ENCODE measurements at regions not wholly inside any gene's neighbourhood (a gene's known extent, or its start where the extent isn't known, plus 50 kb on each side); places are given as distances from the start of the nearest gene placed in this dataset.

- no peaks in the 10 kb centered on the region; the same call in 1 of the 2 replicates for H3K27me3 ChIP-seq (replicated peaks; ENCODE audit: insufficient read depth)
- no peak for DNase-seq
- H3K79me2 ChIP-seq (ENCODE audit: insufficient read depth), result no peaks in the 10 kb centered on the region
- no peak overlapping the region for H3K4me3 ChIP-seq
- H4K20me1 ChIP-seq (ENCODE audit: insufficient read depth), result no peaks in the 10 kb centered on the region
- H2AFZ ChIP-seq, result no peak overlapping the region
- no peaks in the 10 kb centered on the region for H3F3A ChIP-seq (ENCODE audit: insufficient read depth)
- H3K9me3 ChIP-seq (ENCODE audit: low read depth), result no peaks in the 10 kb centered on the region
- no peak overlapping the region for H3K4me2 ChIP-seq (ENCODE audit: unreplicated experiment)
- no peak for TF ChIP-seq EZH2 (IDR thresholded peaks at IDR 0.05; ENCODE audit: insufficient read depth, poor library complexity, severe bottlenecking)
- no peak for TF ChIP-seq EZH2phosphoT487 (IDR thresholded peaks at IDR 0.05; ENCODE audit: insufficient read depth, low read depth)
- H3K36me3 ChIP-seq (ENCODE audit: low read depth), result no peaks in the 10 kb centered on the region
- no peaks in the 10 kb centered on the region for H3K4me1 ChIP-seq (ENCODE audit: insufficient read depth)
- WGBS, 2 experiments (ENCODE audit: low coverage in 1 of 2, low lambda C conversion rate in 2 of 2, missing lambda C conversion rate in 2 of 2), result 22 to 25% methylated on average over 9 of the region's 9 CpGs
- in situ Hi-C loops (cut with MboI), result no loop called here
- no peak overlapping the region for H3K27ac ChIP-seq
- no peak overlapping the region for H3K9ac ChIP-seq
- H3K9me2 ChIP-seq (ENCODE audit: insufficient read depth), result no peaks in the 10 kb centered on the region
These were observed 358.4 kb downstream of the BUD13 start for GRCh38 chr11:116414357-116414880.

GRCh38 chr11:116413301-116414242 is 359.2 kb downstream of the BUD13 start:
- H4K20me1 ChIP-seq (ENCODE audit: insufficient read depth), result no peaks in the 10 kb centered on the region
- no peak overlapping the region for H3K27ac ChIP-seq
- H3K4me2 ChIP-seq (ENCODE audit: unreplicated experiment), result no peak overlapping the region
- no peaks in the 10 kb centered on the region for H3F3A ChIP-seq (ENCODE audit: insufficient read depth)
- no peak for TF ChIP-seq EZH2 (IDR thresholded peaks at IDR 0.05; ENCODE audit: insufficient read depth, poor library complexity, severe bottlenecking)
- no peak for TF ChIP-seq EZH2phosphoT487 (IDR thresholded peaks at IDR 0.05; ENCODE audit: insufficient read depth, low read depth)
- no peaks in the 10 kb centered on the region for H3K79me2 ChIP-seq (ENCODE audit: insufficient read depth)
- no peaks in the 10 kb centered on the region for H3K36me3 ChIP-seq (ENCODE audit: low read depth)
- H2AFZ ChIP-seq, result no peak overlapping the region
- no peaks in the 10 kb centered on the region for H3K9me2 ChIP-seq (ENCODE audit: insufficient read depth)
- no peaks in the 10 kb centered on the region for H3K9me3 ChIP-seq (ENCODE audit: low read depth)
- WGBS, 2 experiments (ENCODE audit: low coverage in 1 of 2, low lambda C conversion rate in 2 of 2, missing lambda C conversion rate in 2 of 2), result 35 to 37% methylated on average over 2 of the region's 2 CpGs
- no peaks in the 10 kb centered on the region for H3K4me1 ChIP-seq (ENCODE audit: insufficient read depth)
- H3K9ac ChIP-seq, result no peak overlapping the region
- DNase-seq, result no peak
- H3K27me3 ChIP-seq (replicated peaks; ENCODE audit: insufficient read depth), result no peaks in the 10 kb centered on the region; the same call in 1 of the 2 replicates
- in situ Hi-C loops (cut with MboI), result no loop called here
- H3K4me3 ChIP-seq, result no peak overlapping the region

DNA sequence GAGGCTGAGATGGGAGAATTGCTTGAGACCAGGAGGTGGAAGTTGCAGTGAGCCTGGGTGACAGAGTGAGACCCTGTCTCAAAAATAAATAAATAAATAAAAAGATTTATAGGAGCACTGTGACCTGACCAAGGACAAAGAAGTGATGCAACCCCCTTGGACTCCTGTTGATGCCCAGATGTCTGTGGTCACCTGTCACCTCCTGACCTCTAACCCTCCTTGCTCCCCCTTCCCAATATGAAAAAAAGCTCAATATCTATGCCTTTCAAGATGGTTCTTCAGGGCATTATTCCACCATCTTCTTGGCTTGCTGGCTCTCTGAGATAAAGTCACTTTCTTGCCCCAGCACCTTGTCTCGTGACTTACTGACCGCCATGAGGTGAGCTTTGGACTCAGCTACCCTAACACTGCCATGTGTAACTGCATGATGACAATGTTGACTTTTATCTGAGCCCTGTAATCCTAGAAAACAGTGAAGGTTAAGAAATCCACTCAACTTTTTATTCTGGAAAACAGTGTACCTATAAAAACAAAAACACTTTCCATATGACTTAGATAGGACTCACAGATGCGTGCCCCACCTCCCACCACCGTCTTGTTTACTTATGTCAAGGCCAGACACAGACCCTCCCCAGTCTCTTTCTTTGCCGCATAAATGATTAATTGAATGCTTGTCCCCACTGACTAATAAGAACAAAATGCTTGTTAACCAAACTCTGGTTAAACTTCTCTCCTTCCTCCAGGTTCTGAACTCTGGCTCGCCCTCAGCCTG is 360.5 kb downstream of the BUD13 start:
- no peaks in the 10 kb centered on the region; the same call in 1 of the 2 replicates for H3K27me3 ChIP-seq (replicated peaks; ENCODE audit: insufficient read depth)
- in situ Hi-C loops (cut with MboI), result no loop called here
- H3K9me2 ChIP-seq (ENCODE audit: insufficient read depth), result no peaks in the 10 kb centered on the region
- no peaks in the 10 kb centered on the region for H4K20me1 ChIP-seq (ENCODE audit: insufficient read depth)
- no peak overlapping the region for H3K4me3 ChIP-seq
- TF ChIP-seq EZH2phosphoT487 (IDR thresholded peaks at IDR 0.05; ENCODE audit: insufficient read depth, low read depth) (no peak), EZH2 (IDR thresholded peaks at IDR 0.05; ENCODE audit: insufficient read depth, poor library complexity, severe bottlenecking) (no peak)
- no peaks in the 10 kb centered on the region for H3K4me1 ChIP-seq (ENCODE audit: insufficient read depth)
- H3K79me2 ChIP-seq (ENCODE audit: insufficient read depth), result no peaks in the 10 kb centered on the region
- H2AFZ ChIP-seq, result no peak overlapping the region
- no peak overlapping the region for H3K4me2 ChIP-seq (ENCODE audit: unreplicated experiment)
- H3F3A ChIP-seq (ENCODE audit: insufficient read depth), result no peaks in the 10 kb centered on the region
- 36 to 39% methylated on average over 6 of the region's 6 CpGs for WGBS, 2 experiments (ENCODE audit: low coverage in 1 of 2, low lambda C conversion rate in 2 of 2, missing lambda C conversion rate in 2 of 2)
- H3K9me3 ChIP-seq (ENCODE audit: low read depth), result no peaks in the 10 kb centered on the region
- H3K36me3 ChIP-seq (ENCODE audit: low read depth), result no peaks in the 10 kb centered on the region
- no peak for DNase-seq
- no peak overlapping the region for H3K27ac ChIP-seq
- H3K9ac ChIP-seq, result no peak overlapping the region

DNA sequence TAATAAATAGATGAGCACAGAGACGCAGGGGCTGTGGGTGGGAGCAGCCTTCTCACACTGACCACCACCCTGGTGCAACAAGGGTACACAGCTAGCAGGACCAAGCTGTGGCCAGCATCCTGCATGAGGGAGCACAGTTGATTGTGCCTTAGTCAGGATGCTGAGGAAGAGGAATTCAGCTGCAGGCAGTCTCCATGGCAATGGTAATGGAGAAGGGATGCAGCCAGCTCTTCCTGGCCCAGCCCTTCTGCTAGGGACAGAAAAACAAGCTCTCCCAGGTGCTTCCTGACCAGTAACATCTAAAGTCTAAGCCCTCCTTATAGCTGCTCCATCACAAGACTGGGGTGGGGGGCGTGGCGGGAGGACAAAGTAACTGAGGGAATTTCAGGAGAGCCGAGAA is 363.5 kb downstream of the BUD13 start:
- 13 to 15% methylated on average over 4 of the region's 4 CpGs for WGBS, 2 experiments (ENCODE audit: low coverage in 1 of 2, low lambda C conversion rate in 2 of 2, missing lambda C conversion rate in 2 of 2)
- no peaks in the 10 kb centered on the region for H3K36me3 ChIP-seq (ENCODE audit: low read depth)
- H3K4me2 ChIP-seq (ENCODE audit: unreplicated experiment), result no peak overlapping the region
- no peaks in the 10 kb centered on the region; the same call in 1 of the 2 replicates for H3K27me3 ChIP-seq (replicated peaks; ENCODE audit: insufficient read depth)
- DNase-seq, result no peak
- H3K9me2 ChIP-seq (ENCODE audit: insufficient read depth), result no peaks in the 10 kb centered on the region
- no peak overlapping the region for H3K27ac ChIP-seq
- no peaks in the 10 kb centered on the region for H3K9me3 ChIP-seq (ENCODE audit: low read depth)
- H3K9ac ChIP-seq, result no peak overlapping the region
- H3F3A ChIP-seq (ENCODE audit: insufficient read depth), result no peaks in the 10 kb centered on the region
- H3K4me1 ChIP-seq (ENCODE audit: insufficient read depth), result no peaks in the 10 kb centered on the region
- TF ChIP-seq EZH2phosphoT487 (IDR thresholded peaks at IDR 0.05; ENCODE audit: insufficient read depth, low read depth) (no peak), EZH2 (IDR thresholded peaks at IDR 0.05; ENCODE audit: insufficient read depth, poor library complexity, severe bottlenecking) (no peak)
- no peaks in the 10 kb centered on the region for H4K20me1 ChIP-seq (ENCODE audit: insufficient read depth)
- H2AFZ ChIP-seq, result no peak overlapping the region
- in situ Hi-C loops (cut with MboI), result no loop called here
- no peaks in the 10 kb centered on the region for H3K79me2 ChIP-seq (ENCODE audit: insufficient read depth)
- no peak overlapping the region for H3K4me3 ChIP-seq

Data from GM23248 (cell line).